ENCODE measurements at regions not wholly inside any gene's neighbourhood (a gene's known extent, or its start where the extent isn't known, plus 50 kb on each side); places are given as distances from the start of the nearest gene placed in this dataset.
"Not testable (repeated sequence)": the region's sequence is repeated elsewhere in the genome, so short reads cannot be mapped to it uniquely, and the experiment has no call there.

- POLR2A ChIA-PET; H4K20me1 ChIP-seq (replicated peaks; ENCODE audit: control insufficient read depth, extremely low read depth, insufficient read depth, low read length); H3K9me1 ChIP-seq (replicated peaks; ENCODE audit: control insufficient read depth, extremely low read depth, insufficient read depth, low read length); BruUV-seq (replicated peaks); H3K27me3 ChIP-seq (ENCODE audit: control insufficient read depth in 2 of 2, insufficient read depth in 2 of 2, low read length in 2 of 2); H3K36me3 ChIP-seq (ENCODE audit: control insufficient read depth in 2 of 2, extremely low read depth in 1 of 2, insufficient read depth in 2 of 2, low read length in 2 of 2); H3K9me3 ChIP-seq (replicated peaks; ENCODE audit: control insufficient read depth, insufficient read depth, low read length); CTCF ChIA-PET; FAIRE-seq; dilution Hi-C loops (cut with MboI; ENCODE audit: extremely low pct_ligation_motif_present, low sequenced_read_pairs); H2AFZ ChIP-seq (ENCODE audit: low read depth, low read length); H3K9ac ChIP-seq (replicated peaks; ENCODE audit: extremely low read depth, insufficient read depth, low read length); H3K4me2 ChIP-seq (ENCODE audit: insufficient read depth, low read length); H3K4me1 ChIP-seq (ENCODE audit: control insufficient read depth, extremely low read depth, insufficient read depth, low read length); H3K4me3 ChIP-seq (replicated peaks in 1 of 3; ENCODE audit: insufficient read depth in 1 of 3, low read depth in 1 of 3, low read length in 3 of 3); H3K27ac ChIP-seq (ENCODE audit: insufficient read depth, low read depth, low read length): not testable (repeated sequence)
- peak; percentile 33 for DNase-seq (ENCODE audit: low read depth, low spot score)
- peaks cover 12% of the 10 kb centered on the region for H3K79me2 ChIP-seq (ENCODE audit: control insufficient read depth, insufficient read depth, low read length)
- intact Hi-C loops (cut with micrococcal nuclease): loop anchor here (10.0 kb wide), 1 partner anchor 1203 kb away; no protein-coding TSS in a partner anchor
Measured at GRCh38 chr2:131722256-131722655, 194.6 kb downstream of the CCDC74A start.

DNA sequence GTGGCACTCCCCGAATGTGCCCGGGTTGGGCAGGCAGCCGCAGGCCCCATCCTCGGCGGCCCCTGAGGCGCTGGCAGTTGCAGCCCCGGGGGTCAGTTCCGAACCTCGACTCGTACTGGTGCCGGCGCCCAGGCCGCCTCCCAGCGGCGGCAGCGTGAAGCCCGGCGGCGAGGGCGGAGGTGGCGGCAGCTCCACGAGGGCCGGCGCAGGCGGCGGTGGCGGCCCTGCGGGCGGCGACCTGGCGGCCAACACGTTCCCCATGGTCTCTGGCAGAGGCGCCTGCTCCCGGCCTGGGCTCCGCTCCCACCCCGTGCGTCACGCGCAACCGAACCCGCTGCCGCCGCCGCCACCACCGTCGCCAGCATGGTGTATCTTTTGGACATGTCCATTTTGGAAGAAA is 196.3 kb downstream of the CCDC74A start:
- BruUV-seq (replicated peaks): no TSS peak
- CTCF ChIA-PET: no interaction called here
- H3K9ac ChIP-seq (replicated peaks; ENCODE audit: extremely low read depth, insufficient read depth, low read length): no peak overlapping the region

GRCh38 chr2:131728451-131728850 is 200.8 kb downstream of the CCDC74A start:
- H3K79me2 ChIP-seq (ENCODE audit: control insufficient read depth, insufficient read depth, low read length); H3K9ac ChIP-seq (replicated peaks; ENCODE audit: extremely low read depth, insufficient read depth, low read length); H3K4me3 ChIP-seq (replicated peaks in 1 of 3; ENCODE audit: insufficient read depth in 1 of 3, low read depth in 1 of 3, low read length in 3 of 3); H3K36me3 ChIP-seq (ENCODE audit: control insufficient read depth in 2 of 2, extremely low read depth in 1 of 2, insufficient read depth in 2 of 2, low read length in 2 of 2); BruUV-seq (replicated peaks); POLR2A ChIA-PET; H3K27me3 ChIP-seq (ENCODE audit: control insufficient read depth in 2 of 2, insufficient read depth in 2 of 2, low read length in 2 of 2); DNase-seq (ENCODE audit: low read depth, low spot score); H3K4me2 ChIP-seq (ENCODE audit: insufficient read depth, low read length); dilution Hi-C loops (cut with MboI; ENCODE audit: extremely low pct_ligation_motif_present, low sequenced_read_pairs); H3K9me1 ChIP-seq (replicated peaks; ENCODE audit: control insufficient read depth, extremely low read depth, insufficient read depth, low read length); H2AFZ ChIP-seq (ENCODE audit: low read depth, low read length); FAIRE-seq; H3K4me1 ChIP-seq (ENCODE audit: control insufficient read depth, extremely low read depth, insufficient read depth, low read length); H4K20me1 ChIP-seq (replicated peaks; ENCODE audit: control insufficient read depth, extremely low read depth, insufficient read depth, low read length); CTCF ChIA-PET; H3K9me3 ChIP-seq (replicated peaks; ENCODE audit: control insufficient read depth, insufficient read depth, low read length); H3K27ac ChIP-seq (ENCODE audit: insufficient read depth, low read depth, low read length): not testable (repeated sequence)
- intact Hi-C loops (cut with micrococcal nuclease): loop anchor here (10.0 kb wide), 1 partner anchor 1196 kb away; no protein-coding TSS in a partner anchor

More for the DNA sequence above, 196.3 kb downstream of the CCDC74A start:
- Histone ChIP-seq H3K9me3 (replicated peaks; ENCODE audit: control insufficient read depth, insufficient read depth, low read length) (no peaks in the 10 kb centered on the region), H3K27me3 (ENCODE audit: control insufficient read depth in 2 of 2, insufficient read depth in 2 of 2, low read length in 2 of 2) (no peaks in the 10 kb centered on the region), H4K20me1 (replicated peaks; ENCODE audit: control insufficient read depth, extremely low read depth, insufficient read depth, low read length) (no peaks in the 10 kb centered on the region), H3K79me2 (ENCODE audit: control insufficient read depth, insufficient read depth, low read length) (peaks cover 8% of the 10 kb centered on the region), H3K4me3 (replicated peaks in 1 of 3; ENCODE audit: insufficient read depth in 1 of 3, low read depth in 1 of 3, low read length in 3 of 3) (no peak overlapping the region), H3K4me2 (ENCODE audit: insufficient read depth, low read length) (no peak overlapping the region), H3K4me1 (ENCODE audit: control insufficient read depth, extremely low read depth, insufficient read depth, low read length) (no peaks in the 10 kb centered on the region), H3K9me1 (replicated peaks; ENCODE audit: control insufficient read depth, extremely low read depth, insufficient read depth, low read length) (no peaks in the 10 kb centered on the region), H3K27ac (ENCODE audit: insufficient read depth, low read depth, low read length) (no peak overlapping the region), H3K36me3 (ENCODE audit: control insufficient read depth in 2 of 2, extremely low read depth in 1 of 2, insufficient read depth in 2 of 2, low read length in 2 of 2) (peaks cover 0 to 6% of the 10 kb centered on the region in 2 experiments), H2AFZ (ENCODE audit: low read depth, low read length) (no peak overlapping the region)
- DNase-seq (ENCODE audit: low read depth, low spot score) (no peak), FAIRE-seq (no peak)
- TF ChIP-seq, protein P1, sequence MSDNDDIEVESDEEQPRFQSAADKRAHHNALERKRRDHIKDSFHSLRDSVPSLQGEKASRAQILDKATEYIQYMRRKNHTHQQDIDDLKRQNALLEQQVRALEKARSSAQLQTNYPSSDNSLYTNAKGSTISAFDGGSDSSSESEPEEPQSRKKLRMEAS (IDR thresholded peaks at IDR 0.05; ENCODE audit: insufficient read depth, insufficient read length): no peak
- TF ChIP-seq JUN (IDR thresholded peaks at IDR 0.05; ENCODE audit: borderline replicate concordance, insufficient read depth, insufficient read length, low read depth) (no peak), MYC (IDR thresholded peaks at IDR 0.05; ENCODE audit: low read depth, low read length) (no peak), POLR2A (IDR thresholded peaks at IDR 0.05; ENCODE audit: low read depth, low read length) (no peak), FOS (IDR thresholded peaks at IDR 0.05; ENCODE audit: borderline replicate concordance, insufficient read depth, low read length) (no peak), EZH2 (IDR thresholded peaks at IDR 0.05; ENCODE audit: borderline replicate concordance, low read depth, low read length, severe bottlenecking) (no peak), GATA2 (IDR thresholded peaks at IDR 0.05; ENCODE audit: insufficient read depth, insufficient read length, low read depth, low read length) (no peak), CTCF (IDR thresholded peaks at IDR 0.05; ENCODE audit: extremely low read depth in 1 of 2, insufficient read depth in 1 of 2, low read depth in 1 of 2, low read length in 2 of 2) (no peak), POLR2AphosphoS5 (IDR thresholded peaks at IDR 0.05; ENCODE audit: insufficient read depth, low read depth, low read length) (no peak)
- intact Hi-C loops (cut with micrococcal nuclease): loop anchor here (10.0 kb wide), 1 partner anchor 1201 kb away; no protein-coding TSS in a partner anchor
- POLR2A ChIA-PET: no interaction called here
- dilution Hi-C loops (cut with MboI; ENCODE audit: extremely low pct_ligation_motif_present, low sequenced_read_pairs): no loop called here
